ENCODE measurements at regions not wholly inside any gene's neighbourhood (a gene's known extent, or its start where the extent isn't known, plus 50 kb on each side); places are given as distances from the start of the nearest gene placed in this dataset.
"Not testable (repeated sequence)": the region's sequence is repeated elsewhere in the genome, so short reads cannot be mapped to it uniquely, and the experiment has no call there.

DNA sequence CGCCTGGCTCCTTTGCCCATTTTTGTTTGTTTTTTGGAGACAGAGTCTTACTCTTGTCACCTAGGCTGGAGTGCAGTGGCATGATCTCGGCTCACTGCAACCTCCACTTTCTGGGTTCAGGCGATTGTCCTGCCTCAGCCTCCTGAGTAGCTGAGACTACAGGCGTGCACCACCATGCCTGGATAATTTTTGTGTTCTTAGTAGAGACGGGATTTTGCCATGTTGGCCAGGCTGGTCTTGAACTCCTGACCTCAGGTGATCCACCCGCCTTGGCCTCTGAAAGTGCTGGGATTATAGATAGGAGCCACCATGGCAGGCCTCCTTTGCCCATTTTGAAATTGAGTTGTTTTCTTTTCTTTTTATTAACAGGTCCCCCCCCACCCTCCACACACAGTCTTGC, 89.4 kb upstream of the TPTE start:
- TF ChIP-seq, protein P1, sequence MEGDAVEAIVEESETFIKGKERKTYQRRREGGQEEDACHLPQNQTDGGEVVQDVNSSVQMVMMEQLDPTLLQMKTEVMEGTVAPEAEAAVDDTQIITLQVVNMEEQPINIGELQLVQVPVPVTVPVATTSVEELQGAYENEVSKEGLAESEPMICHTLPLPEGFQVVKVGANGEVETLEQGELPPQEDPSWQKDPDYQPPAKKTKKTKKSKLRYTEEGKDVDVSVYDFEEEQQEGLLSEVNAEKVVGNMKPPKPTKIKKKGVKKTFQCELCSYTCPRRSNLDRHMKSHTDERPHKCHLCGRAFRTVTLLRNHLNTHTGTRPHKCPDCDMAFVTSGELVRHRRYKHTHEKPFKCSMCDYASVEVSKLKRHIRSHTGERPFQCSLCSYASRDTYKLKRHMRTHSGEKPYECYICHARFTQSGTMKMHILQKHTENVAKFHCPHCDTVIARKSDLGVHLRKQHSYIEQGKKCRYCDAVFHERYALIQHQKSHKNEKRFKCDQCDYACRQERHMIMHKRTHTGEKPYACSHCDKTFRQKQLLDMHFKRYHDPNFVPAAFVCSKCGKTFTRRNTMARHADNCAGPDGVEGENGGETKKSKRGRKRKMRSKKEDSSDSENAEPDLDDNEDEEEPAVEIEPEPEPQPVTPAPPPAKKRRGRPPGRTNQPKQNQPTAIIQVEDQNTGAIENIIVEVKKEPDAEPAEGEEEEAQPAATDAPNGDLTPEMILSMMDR (IDR thresholded peaks at IDR 0.05) = not testable (repeated sequence)
- not testable (repeated sequence) for TF ChIP-seq SIN3A (IDR thresholded peaks at IDR 0.05; ENCODE audit: borderline replicate concordance, insufficient read depth, low read depth, low read length)
